GM13977 (cell line): ENCODE measurements at regions not wholly inside any gene's neighbourhood (a gene's known extent, or its start where the extent isn't known, plus 50 kb on each side); places are given as distances from the start of the nearest gene placed in this dataset.

ENCODE experiments used
- DNase-seq: peaks from one replicate; pipeline ENCODE4 v3.0.0; 2012; ENCODE audit warnings: low spot score
- in situ Hi-C: fragments of 300-500 bp; cut with MboI; formaldehyde crosslinking; loops from one replicate; pipeline ENCODE4 v1.12.0; 2022; ENCODE audit warnings: low sequenced_read_pairs, low pct_unique_long_range_greater_than_20kb, mixed read lengths, inconsistent platforms; ENCODE audit not compliant: unreplicated experiment
- TF ChIP-seq, protein P1 (sequence below): IDR thresholded peaks from 2 replicates; pipeline ENCODE4 v1.5.1; 2012; ENCODE audit warnings: mild to moderate bottlenecking, control low read depth; ENCODE audit not compliant: insufficient read depth; ENCODE audit errors: extremely low read depth, missing control alignments

GRCh38 chr15:98529205-98530145 lies 118.9 kb upstream of the IGF1R start:
- TF ChIP-seq, protein P1, sequence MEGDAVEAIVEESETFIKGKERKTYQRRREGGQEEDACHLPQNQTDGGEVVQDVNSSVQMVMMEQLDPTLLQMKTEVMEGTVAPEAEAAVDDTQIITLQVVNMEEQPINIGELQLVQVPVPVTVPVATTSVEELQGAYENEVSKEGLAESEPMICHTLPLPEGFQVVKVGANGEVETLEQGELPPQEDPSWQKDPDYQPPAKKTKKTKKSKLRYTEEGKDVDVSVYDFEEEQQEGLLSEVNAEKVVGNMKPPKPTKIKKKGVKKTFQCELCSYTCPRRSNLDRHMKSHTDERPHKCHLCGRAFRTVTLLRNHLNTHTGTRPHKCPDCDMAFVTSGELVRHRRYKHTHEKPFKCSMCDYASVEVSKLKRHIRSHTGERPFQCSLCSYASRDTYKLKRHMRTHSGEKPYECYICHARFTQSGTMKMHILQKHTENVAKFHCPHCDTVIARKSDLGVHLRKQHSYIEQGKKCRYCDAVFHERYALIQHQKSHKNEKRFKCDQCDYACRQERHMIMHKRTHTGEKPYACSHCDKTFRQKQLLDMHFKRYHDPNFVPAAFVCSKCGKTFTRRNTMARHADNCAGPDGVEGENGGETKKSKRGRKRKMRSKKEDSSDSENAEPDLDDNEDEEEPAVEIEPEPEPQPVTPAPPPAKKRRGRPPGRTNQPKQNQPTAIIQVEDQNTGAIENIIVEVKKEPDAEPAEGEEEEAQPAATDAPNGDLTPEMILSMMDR = no peak
- in situ Hi-C loops = loop anchor here (10.0 kb wide), 1 partner anchor 125 kb away; no protein-coding TSS in a partner anchor
- DNase-seq = no peak

GRCh38 chr15:98530570-98530969 lies 117.8 kb upstream of the IGF1R start:
- TF ChIP-seq, protein P1 = no peak
- in situ Hi-C loops = no loop called here
- DNase-seq = peak; percentile 39

DNA sequence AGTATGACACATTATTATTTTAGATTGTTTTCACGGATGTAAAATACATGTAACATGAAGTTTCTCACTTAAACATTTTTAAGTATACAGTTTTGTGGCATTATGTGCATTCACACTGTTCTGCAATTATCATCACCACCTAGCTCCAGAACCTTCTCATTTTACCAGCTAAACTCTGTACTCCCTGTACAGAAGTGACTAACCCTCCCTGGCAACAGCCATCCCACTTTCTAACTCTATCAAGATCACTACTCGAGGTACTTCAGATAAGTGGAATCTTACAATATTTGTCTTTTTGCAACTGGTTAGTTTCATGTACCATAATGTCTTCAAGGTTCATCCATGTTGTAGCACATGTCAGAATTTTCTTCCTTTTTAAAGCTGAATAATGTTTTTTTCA lies 116.3 kb upstream of the IGF1R start:
- TF ChIP-seq, protein P1 = no peak
- in situ Hi-C loops = no loop called here
- no peak for DNase-seq

GRCh38 chr15:98536976-98537375 lies 111.4 kb upstream of the IGF1R start:
- no peak for DNase-seq
- TF ChIP-seq, protein P1 = no peak
- in situ Hi-C loops = no loop called here

DNA sequence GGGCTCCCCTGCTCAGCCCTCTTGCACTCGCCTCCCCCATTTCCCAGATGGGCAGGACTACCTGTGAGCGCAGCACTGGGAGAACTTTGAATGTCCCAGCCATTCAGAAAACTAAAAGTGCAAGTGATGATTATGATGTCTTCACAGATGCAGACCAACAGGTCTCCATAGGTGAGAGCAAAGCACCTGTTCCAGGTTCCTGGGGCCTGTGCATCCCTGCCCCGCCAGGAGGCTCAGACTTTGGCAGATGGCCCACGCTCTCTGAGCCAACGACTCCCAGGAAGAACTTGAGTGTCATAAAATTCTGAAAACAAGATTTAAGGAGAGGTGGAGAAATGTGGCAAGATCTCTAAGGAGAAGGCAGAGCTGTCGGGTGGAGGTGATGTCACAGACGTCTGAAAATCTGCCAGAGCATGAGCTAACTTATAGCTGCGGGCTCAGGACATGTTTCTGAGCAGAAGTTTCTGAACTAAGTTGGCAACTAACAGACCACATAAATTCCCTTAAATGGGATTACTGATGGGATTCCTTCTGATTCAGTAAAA lies 110.8 kb upstream of the IGF1R start:
- in situ Hi-C loops = no loop called here
- TF ChIP-seq, protein P1 = no peak
- no peak for DNase-seq

- in situ Hi-C loops = no loop called here
- no peak for DNase-seq
- TF ChIP-seq, protein P1 = no peak
These were observed 106.8 kb upstream of the IGF1R start for GRCh38 chr15:98541519-98541918.
